ENCODE measurements at regions not wholly inside any gene's neighbourhood (a gene's known extent, or its start where the extent isn't known, plus 50 kb on each side); places are given as distances from the start of the nearest gene placed in this dataset.
"Not testable (repeated sequence)": the region's sequence is repeated elsewhere in the genome, so short reads cannot be mapped to it uniquely, and the experiment has no call there.

- not testable (repeated sequence) for H3K36me3 ChIP-seq; DNase-seq; H3K4me3 ChIP-seq; H3K27ac ChIP-seq; H3K4me1 ChIP-seq; H3K27me3 ChIP-seq; H3K9me3 ChIP-seq (replicated peaks)
These were observed 52.0 kb downstream of the SYT15B start for GRCh38 chr10:47711428-47711827.

GRCh38 chr10:47710443-47710842 lies 52.9 kb downstream of the SYT15B start:
- not testable (repeated sequence) for H3K4me3 ChIP-seq; H3K36me3 ChIP-seq; H3K27me3 ChIP-seq; DNase-seq; H3K4me1 ChIP-seq; H3K9me3 ChIP-seq (replicated peaks); H3K27ac ChIP-seq

GRCh38 chr10:47705698-47706414 lies 57.5 kb downstream of the SYT15B start:
- DNase-seq: peak; percentile 0 to 52
- H3K4me3 ChIP-seq: peak overlapping the region; percentile 51
- not testable (repeated sequence) for H3K4me1 ChIP-seq; H3K9me3 ChIP-seq (replicated peaks); H3K27me3 ChIP-seq; H3K36me3 ChIP-seq; H3K27ac ChIP-seq

GRCh38 chr10:47701285-47701684 lies 62.1 kb downstream of the SYT15B start:
- not testable (repeated sequence) for DNase-seq; H3K4me3 ChIP-seq; H3K36me3 ChIP-seq; H3K9me3 ChIP-seq (replicated peaks); H3K27ac ChIP-seq; H3K4me1 ChIP-seq; H3K27me3 ChIP-seq

GRCh38 chr10:47699854-47700253 lies 63.5 kb downstream of the SYT15B start:
- not testable (repeated sequence) for H3K36me3 ChIP-seq; H3K4me1 ChIP-seq; H3K9me3 ChIP-seq (replicated peaks); DNase-seq; H3K4me3 ChIP-seq; H3K27ac ChIP-seq; H3K27me3 ChIP-seq

- not testable (repeated sequence) for H3K9me3 ChIP-seq (replicated peaks); H3K27ac ChIP-seq; H3K4me3 ChIP-seq; H3K36me3 ChIP-seq; H3K27me3 ChIP-seq; H3K4me1 ChIP-seq; DNase-seq
These were observed 67.2 kb downstream of the SYT15B start for GRCh38 chr10:47696170-47696569.

- not testable (repeated sequence) for H3K9me3 ChIP-seq (replicated peaks); DNase-seq; H3K4me3 ChIP-seq; H3K4me1 ChIP-seq; H3K36me3 ChIP-seq; H3K27ac ChIP-seq; H3K27me3 ChIP-seq
These were observed 68.2 kb downstream of the SYT15B start for GRCh38 chr10:47695149-47695548.

GRCh38 chr10:47690304-47690703 lies 73.1 kb downstream of the SYT15B start:
- not testable (repeated sequence) for H3K27me3 ChIP-seq; H3K9me3 ChIP-seq (replicated peaks); H3K36me3 ChIP-seq

GRCh38 chr10:47683826-47684475 lies 79.4 kb downstream of the SYT15B start:
- DNase-seq; H3K4me1 ChIP-seq; H3K27me3 ChIP-seq; H3K27ac ChIP-seq; H3K36me3 ChIP-seq; H3K9me3 ChIP-seq (replicated peaks); H3K4me3 ChIP-seq: not testable (repeated sequence)

More at GRCh38 chr10:47690304-47690703, 73.1 kb downstream of the SYT15B start:
- not testable (repeated sequence) for H3K4me1 ChIP-seq, H3K4me3 ChIP-seq, H3K27ac ChIP-seq, DNase-seq

GRCh38 chr10:47681638-47681990 lies 81.8 kb downstream of the SYT15B start:
- H3K4me3 ChIP-seq; H3K27ac ChIP-seq; H3K27me3 ChIP-seq; H3K9me3 ChIP-seq (replicated peaks); H3K36me3 ChIP-seq; DNase-seq; H3K4me1 ChIP-seq: not testable (repeated sequence)

- not testable (repeated sequence) for DNase-seq; H3K9me3 ChIP-seq (replicated peaks); H3K36me3 ChIP-seq; H3K4me3 ChIP-seq; H3K27ac ChIP-seq; H3K4me1 ChIP-seq; H3K27me3 ChIP-seq
These were observed 82.3 kb downstream of the SYT15B start for GRCh38 chr10:47680848-47681637.

- H3K36me3 ChIP-seq; H3K27me3 ChIP-seq; H3K4me1 ChIP-seq; H3K4me3 ChIP-seq; DNase-seq; H3K9me3 ChIP-seq (replicated peaks); H3K27ac ChIP-seq: not testable (repeated sequence)
These were observed 87.3 kb downstream of the SYT15B start for GRCh38 chr10:47676102-47676501.

GRCh38 chr10:47675577-47675976 lies 87.8 kb downstream of the SYT15B start:
- H3K27ac ChIP-seq; DNase-seq; H3K36me3 ChIP-seq; H3K4me3 ChIP-seq; H3K9me3 ChIP-seq (replicated peaks); H3K4me1 ChIP-seq; H3K27me3 ChIP-seq: not testable (repeated sequence)

- not testable (repeated sequence) for H3K27ac ChIP-seq; H3K4me1 ChIP-seq; H3K27me3 ChIP-seq; DNase-seq; H3K36me3 ChIP-seq; H3K9me3 ChIP-seq (replicated peaks); H3K4me3 ChIP-seq
These were observed 90.3 kb downstream of the SYT15B start for GRCh38 chr10:47673128-47673527.

GRCh38 chr10:47670857-47671256 lies 92.5 kb downstream of the SYT15B start:
- not testable (repeated sequence) for H3K9me3 ChIP-seq (replicated peaks); DNase-seq; H3K4me1 ChIP-seq; H3K27ac ChIP-seq; H3K27me3 ChIP-seq; H3K4me3 ChIP-seq; H3K36me3 ChIP-seq

Data from SJCRH30 (cell line).